Loucy (cell line): ENCODE measurements at regions not wholly inside any gene's neighbourhood (a gene's known extent, or its start where the extent isn't known, plus 50 kb on each side); places are given as distances from the start of the nearest gene placed in this dataset.

Experiments used
- H2AFZ ChIP-seq: fragments of 200-600 bp; sonication (generic); 2 replicates; pipeline ENCODE4 v1.6.0; 2016; ENCODE audit warnings: antibody characterized with exemption, mild to moderate bottlenecking, low read length, moderate library complexity
- H3F3A ChIP-seq: fragments of 200-600 bp; 2 replicates; pipeline ENCODE4 v1.6.0; 2016; ENCODE audit warnings: antibody characterized with exemption, low read depth, mild to moderate bottlenecking
- H3K27me3 ChIP-seq: fragments of 200-600 bp; sonication (generic); 2 replicates; pipeline ENCODE4 v1.6.1; 2014; ENCODE audit warnings: low read length, mild to moderate bottlenecking; ENCODE audit not compliant: insufficient read depth, poor library complexity, severe bottlenecking
- H3K36me3 ChIP-seq: fragments of 200-600 bp; sonication (generic); 2 replicates; pipeline ENCODE4 v1.6.1; 2016; ENCODE audit warnings: low read length; ENCODE audit not compliant: insufficient read depth
- H3K4me1 ChIP-seq: fragments of 200-600 bp; sonication (generic); 2 replicates; pipeline ENCODE4 v1.5.1; 2014; ENCODE audit warnings: low read length, mild to moderate bottlenecking; ENCODE audit not compliant: insufficient read depth, poor library complexity, severe bottlenecking
- H3K4me2 ChIP-seq: fragments of 200-600 bp; sonication (generic); 2 replicates; pipeline ENCODE4 v1.6.0; 2014; ENCODE audit warnings: antibody characterized with exemption, low read length, low read depth, mild to moderate bottlenecking; ENCODE audit not compliant: poor library complexity, severe bottlenecking
- H3K4me3 ChIP-seq: fragments of 200-600 bp; sonication (generic); 2 replicates; pipeline ENCODE4 v1.5.1; 2014; ENCODE audit warnings: low read length, mild to moderate bottlenecking, mixed read lengths; ENCODE audit not compliant: poor library complexity, severe bottlenecking
- H3K79me2 ChIP-seq: fragments of 200-600 bp; sonication (generic); 2 replicates; pipeline ENCODE4 v1.6.1; 2014; ENCODE audit warnings: low read length; ENCODE audit not compliant: insufficient read depth
- H3K9ac ChIP-seq: fragments of 200-600 bp; sonication (generic); 2 replicates; pipeline ENCODE4 v1.6.0; 2014; ENCODE audit warnings: mild to moderate bottlenecking, low read depth, low read length, moderate library complexity; ENCODE audit not compliant: poor library complexity, severe bottlenecking
- H3K9me2 ChIP-seq: fragments of 200-600 bp; sonication (generic); replicated peaks from 2 replicates; pipeline ENCODE4 v1.6.1; 2016; ENCODE audit warnings: low read depth, low read length, mixed read lengths
- H3K9me3 ChIP-seq: fragments of 200-600 bp; sonication (generic); 2 replicates; pipeline ENCODE4 v1.6.1; 2014; ENCODE audit warnings: mild to moderate bottlenecking, antibody characterized with exemption, low read length, low read depth; ENCODE audit not compliant: insufficient read depth
- H4K20me1 ChIP-seq: fragments of 200-600 bp; sonication (generic); 2 replicates; pipeline ENCODE4 v1.6.0; 2014; ENCODE audit warnings: antibody characterized with exemption, low read length, mild to moderate bottlenecking; ENCODE audit not compliant: insufficient read depth, poor library complexity, severe bottlenecking
- EZH2phosphoT487 ChIP-seq: fragments of 200-600 bp; IDR thresholded peaks from 2 replicates; pipeline ENCODE4 v1.6.1; 2018; ENCODE audit warnings: antibody characterized with exemption, mild to moderate bottlenecking, moderate library complexity, borderline replicate concordance
- TF ChIP-seq, protein P1 (sequence below): fragments of 200-600 bp; sonication (generic); conservative IDR thresholded peaks from 2 replicates; pipeline ENCODE4 v1.5.1; 2014; ENCODE audit warnings: mild to moderate bottlenecking, antibody characterized with exemption, low read length

DNA sequence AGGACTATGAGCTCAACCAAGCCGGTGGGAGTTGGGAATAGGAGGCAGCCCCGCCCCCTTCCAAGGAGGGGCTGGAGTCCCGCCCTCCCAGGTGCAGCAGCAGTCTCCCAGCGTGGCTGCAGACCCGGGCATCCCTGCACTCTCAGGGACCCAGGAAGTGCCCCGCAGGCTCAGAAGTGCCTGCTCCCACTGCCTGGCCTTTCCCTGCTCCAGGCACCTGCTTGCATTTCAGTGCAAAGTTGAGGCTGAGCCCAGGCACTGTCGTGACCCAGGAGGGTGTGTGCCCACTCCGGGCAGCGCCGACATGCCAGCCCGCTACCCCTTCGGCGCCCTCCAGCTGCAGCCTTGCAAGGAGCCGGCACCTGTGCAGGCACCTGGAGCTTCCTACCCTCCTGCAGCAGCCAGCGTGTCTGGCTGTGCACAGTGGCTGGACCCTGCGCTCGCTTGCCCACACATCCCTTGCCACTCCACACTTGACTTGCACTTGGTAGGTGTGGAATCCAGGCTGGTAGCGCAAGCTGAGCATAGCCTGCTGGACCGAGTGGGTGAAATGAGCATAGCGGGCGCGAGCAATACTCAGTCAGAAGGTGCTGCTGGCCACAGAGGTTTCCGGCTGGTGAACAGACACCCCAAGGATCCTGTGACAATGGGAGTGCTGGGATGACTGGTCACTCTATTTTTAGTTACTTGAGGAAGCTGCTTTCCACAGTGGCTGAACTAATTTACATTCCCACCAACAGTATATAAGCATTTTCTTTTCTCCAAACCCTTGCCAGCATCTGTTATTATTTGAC lies 236.3 kb downstream of the PCDH10 start:
- H3K9me3 ChIP-seq = 0 out of 2 replicates have a peak, but pooled peaks cover 7% of the 10 kb centered on the region
- no peak for TF ChIP-seq EZH2phosphoT487
- TF ChIP-seq, protein P1, sequence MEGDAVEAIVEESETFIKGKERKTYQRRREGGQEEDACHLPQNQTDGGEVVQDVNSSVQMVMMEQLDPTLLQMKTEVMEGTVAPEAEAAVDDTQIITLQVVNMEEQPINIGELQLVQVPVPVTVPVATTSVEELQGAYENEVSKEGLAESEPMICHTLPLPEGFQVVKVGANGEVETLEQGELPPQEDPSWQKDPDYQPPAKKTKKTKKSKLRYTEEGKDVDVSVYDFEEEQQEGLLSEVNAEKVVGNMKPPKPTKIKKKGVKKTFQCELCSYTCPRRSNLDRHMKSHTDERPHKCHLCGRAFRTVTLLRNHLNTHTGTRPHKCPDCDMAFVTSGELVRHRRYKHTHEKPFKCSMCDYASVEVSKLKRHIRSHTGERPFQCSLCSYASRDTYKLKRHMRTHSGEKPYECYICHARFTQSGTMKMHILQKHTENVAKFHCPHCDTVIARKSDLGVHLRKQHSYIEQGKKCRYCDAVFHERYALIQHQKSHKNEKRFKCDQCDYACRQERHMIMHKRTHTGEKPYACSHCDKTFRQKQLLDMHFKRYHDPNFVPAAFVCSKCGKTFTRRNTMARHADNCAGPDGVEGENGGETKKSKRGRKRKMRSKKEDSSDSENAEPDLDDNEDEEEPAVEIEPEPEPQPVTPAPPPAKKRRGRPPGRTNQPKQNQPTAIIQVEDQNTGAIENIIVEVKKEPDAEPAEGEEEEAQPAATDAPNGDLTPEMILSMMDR = no peak
- H3K4me1 ChIP-seq = no peaks in the 10 kb centered on the region
- no peaks in the 10 kb centered on the region for H3F3A ChIP-seq
- H2AFZ ChIP-seq = no peak overlapping the region
- no peaks in the 10 kb centered on the region for H3K36me3 ChIP-seq
- no peak overlapping the region for H3K9ac ChIP-seq
- H3K4me2 ChIP-seq = no peak overlapping the region
- H3K4me3 ChIP-seq = no peak overlapping the region
- H4K20me1 ChIP-seq = no peaks in the 10 kb centered on the region
- H3K79me2 ChIP-seq = no peaks in the 10 kb centered on the region
- H3K27me3 ChIP-seq = no peaks in the 10 kb centered on the region
- H3K9me2 ChIP-seq = no peaks in the 10 kb centered on the region; the same call in 1 of the 2 replicates

DNA sequence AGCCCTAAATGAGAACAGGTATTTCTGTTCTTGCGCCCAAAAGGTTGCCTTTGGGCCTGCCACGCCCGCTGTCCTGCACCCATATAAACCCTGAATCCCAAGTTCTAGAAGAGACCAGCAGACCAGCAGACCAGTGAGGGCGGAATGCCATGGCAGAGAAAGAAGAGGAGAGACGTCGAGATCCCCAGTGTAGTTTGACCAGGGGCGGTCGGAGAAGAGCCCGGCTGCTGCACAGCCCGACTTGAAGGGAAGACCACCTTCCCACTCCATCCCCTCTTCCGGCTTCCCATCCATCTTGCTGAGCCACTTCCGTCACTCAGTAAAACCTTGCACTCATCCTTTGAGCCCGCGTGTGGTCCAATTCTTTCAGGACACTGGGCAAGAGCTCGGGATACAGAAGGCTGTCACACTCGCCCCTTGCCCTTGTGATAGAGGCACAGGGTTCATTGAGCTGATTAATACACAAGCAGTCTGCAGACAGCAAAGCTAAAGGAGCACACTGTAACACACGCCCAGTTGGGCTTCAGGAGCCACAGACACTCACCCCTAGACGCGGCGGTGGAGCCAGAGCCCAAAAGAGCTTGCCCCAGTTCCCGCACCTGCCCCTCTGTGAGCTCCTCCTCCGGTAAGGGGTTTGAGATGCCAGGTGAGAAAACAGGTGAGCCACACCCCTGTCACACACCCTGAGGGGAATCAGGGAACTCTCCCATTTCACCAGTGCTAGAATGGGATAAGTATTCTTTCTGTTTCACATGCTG lies 230.8 kb downstream of the PCDH10 start:
- H3K9ac ChIP-seq = no peak overlapping the region
- no peaks in the 10 kb centered on the region for H4K20me1 ChIP-seq
- TF ChIP-seq EZH2phosphoT487 = no peak
- TF ChIP-seq, protein P1 = no peak
- no peak overlapping the region for H2AFZ ChIP-seq
- no peak overlapping the region for H3K4me2 ChIP-seq
- no peaks in the 10 kb centered on the region for H3K79me2 ChIP-seq
- no peak overlapping the region for H3K4me3 ChIP-seq
- no peaks in the 10 kb centered on the region for H3K36me3 ChIP-seq
- H3K9me3 ChIP-seq = no peaks in the 10 kb centered on the region
- no peaks in the 10 kb centered on the region for H3K9me2 ChIP-seq
- no peaks in the 10 kb centered on the region for H3F3A ChIP-seq
- no peaks in the 10 kb centered on the region for H3K4me1 ChIP-seq
- no peaks in the 10 kb centered on the region for H3K27me3 ChIP-seq

DNA sequence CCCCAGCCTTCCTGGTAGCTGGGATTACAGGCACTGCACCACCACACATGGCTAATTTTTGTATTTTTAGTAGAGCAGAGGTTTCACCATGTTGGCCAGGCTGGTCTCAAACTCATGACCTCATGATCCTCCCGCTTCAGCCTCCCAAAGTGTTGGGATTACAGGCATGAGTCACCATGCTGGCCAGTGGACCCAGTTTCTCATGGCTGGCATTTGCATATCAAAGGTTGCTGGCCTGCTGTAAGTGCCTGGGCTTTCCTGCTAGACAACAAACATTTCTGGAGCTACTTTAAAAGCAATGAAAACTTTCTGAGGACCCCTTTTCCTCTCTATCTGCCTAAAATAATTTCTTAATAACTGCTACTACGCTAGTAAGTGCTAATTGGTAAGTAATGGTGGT lies 228.2 kb downstream of the PCDH10 start:
- no peak overlapping the region for H2AFZ ChIP-seq
- TF ChIP-seq, protein P1 = no peak
- TF ChIP-seq EZH2phosphoT487 = no peak
- H4K20me1 ChIP-seq = no peaks in the 10 kb centered on the region
- H3K79me2 ChIP-seq = no peaks in the 10 kb centered on the region
- H3K27me3 ChIP-seq = no peaks in the 10 kb centered on the region
- H3K9me2 ChIP-seq = no peaks in the 10 kb centered on the region
- no peaks in the 10 kb centered on the region for H3K4me1 ChIP-seq
- no peak overlapping the region for H3K4me2 ChIP-seq
- no peaks in the 10 kb centered on the region for H3K36me3 ChIP-seq
- H3K9ac ChIP-seq = no peak overlapping the region
- no peaks in the 10 kb centered on the region for H3F3A ChIP-seq
- no peak overlapping the region for H3K4me3 ChIP-seq
- no peaks in the 10 kb centered on the region for H3K9me3 ChIP-seq
